ENCODE measurements at regions not wholly inside any gene's neighbourhood (a gene's known extent, or its start where the extent isn't known, plus 50 kb on each side); places are given as distances from the start of the nearest gene placed in this dataset.

GRCh38 chr2:67631483-67631882 is 234.3 kb downstream of the ETAA1 start:
- TF ChIP-seq, protein P1, sequence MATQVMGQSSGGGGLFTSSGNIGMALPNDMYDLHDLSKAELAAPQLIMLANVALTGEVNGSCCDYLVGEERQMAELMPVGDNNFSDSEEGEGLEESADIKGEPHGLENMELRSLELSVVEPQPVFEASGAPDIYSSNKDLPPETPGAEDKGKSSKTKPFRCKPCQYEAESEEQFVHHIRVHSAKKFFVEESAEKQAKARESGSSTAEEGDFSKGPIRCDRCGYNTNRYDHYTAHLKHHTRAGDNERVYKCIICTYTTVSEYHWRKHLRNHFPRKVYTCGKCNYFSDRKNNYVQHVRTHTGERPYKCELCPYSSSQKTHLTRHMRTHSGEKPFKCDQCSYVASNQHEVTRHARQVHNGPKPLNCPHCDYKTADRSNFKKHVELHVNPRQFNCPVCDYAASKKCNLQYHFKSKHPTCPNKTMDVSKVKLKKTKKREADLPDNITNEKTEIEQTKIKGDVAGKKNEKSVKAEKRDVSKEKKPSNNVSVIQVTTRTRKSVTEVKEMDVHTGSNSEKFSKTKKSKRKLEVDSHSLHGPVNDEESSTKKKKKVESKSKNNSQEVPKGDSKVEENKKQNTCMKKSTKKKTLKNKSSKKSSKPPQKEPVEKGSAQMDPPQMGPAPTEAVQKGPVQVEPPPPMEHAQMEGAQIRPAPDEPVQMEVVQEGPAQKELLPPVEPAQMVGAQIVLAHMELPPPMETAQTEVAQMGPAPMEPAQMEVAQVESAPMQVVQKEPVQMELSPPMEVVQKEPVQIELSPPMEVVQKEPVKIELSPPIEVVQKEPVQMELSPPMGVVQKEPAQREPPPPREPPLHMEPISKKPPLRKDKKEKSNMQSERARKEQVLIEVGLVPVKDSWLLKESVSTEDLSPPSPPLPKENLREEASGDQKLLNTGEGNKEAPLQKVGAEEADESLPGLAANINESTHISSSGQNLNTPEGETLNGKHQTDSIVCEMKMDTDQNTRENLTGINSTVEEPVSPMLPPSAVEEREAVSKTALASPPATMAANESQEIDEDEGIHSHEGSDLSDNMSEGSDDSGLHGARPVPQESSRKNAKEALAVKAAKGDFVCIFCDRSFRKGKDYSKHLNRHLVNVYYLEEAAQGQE (IDR thresholded peaks at IDR 0.05; ENCODE audit: borderline replicate concordance): no peak
- no peak for TF ChIP-seq SMC3 (conservative IDR thresholded peaks at IDR 0.05; ENCODE audit: poor library complexity)
- no peak for TF ChIP-seq TAF1 (IDR thresholded peaks at IDR 0.05; ENCODE audit: low read depth)
- TF ChIP-seq, protein P2, sequence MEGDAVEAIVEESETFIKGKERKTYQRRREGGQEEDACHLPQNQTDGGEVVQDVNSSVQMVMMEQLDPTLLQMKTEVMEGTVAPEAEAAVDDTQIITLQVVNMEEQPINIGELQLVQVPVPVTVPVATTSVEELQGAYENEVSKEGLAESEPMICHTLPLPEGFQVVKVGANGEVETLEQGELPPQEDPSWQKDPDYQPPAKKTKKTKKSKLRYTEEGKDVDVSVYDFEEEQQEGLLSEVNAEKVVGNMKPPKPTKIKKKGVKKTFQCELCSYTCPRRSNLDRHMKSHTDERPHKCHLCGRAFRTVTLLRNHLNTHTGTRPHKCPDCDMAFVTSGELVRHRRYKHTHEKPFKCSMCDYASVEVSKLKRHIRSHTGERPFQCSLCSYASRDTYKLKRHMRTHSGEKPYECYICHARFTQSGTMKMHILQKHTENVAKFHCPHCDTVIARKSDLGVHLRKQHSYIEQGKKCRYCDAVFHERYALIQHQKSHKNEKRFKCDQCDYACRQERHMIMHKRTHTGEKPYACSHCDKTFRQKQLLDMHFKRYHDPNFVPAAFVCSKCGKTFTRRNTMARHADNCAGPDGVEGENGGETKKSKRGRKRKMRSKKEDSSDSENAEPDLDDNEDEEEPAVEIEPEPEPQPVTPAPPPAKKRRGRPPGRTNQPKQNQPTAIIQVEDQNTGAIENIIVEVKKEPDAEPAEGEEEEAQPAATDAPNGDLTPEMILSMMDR (IDR thresholded peaks at IDR 0.05; ENCODE audit: poor library complexity, severe bottlenecking): no peak
- no peak for TF ChIP-seq POLR2AphosphoS5 (IDR thresholded peaks at IDR 0.05)
- TF ChIP-seq MXI1 (conservative IDR thresholded peaks at IDR 0.05; ENCODE audit: poor library complexity, severe bottlenecking): no peak
- no peak for TF ChIP-seq EZH2 (IDR thresholded peaks at IDR 0.05; ENCODE audit: borderline replicate concordance, insufficient read depth, low read length, poor library complexity, severe bottlenecking)
- no peak for TF ChIP-seq RAD21 (conservative IDR thresholded peaks at IDR 0.05)

Measured in neural cell (in vitro differentiated cells).